ENCODE measurements at regions not wholly inside any gene's neighbourhood (a gene's known extent, or its start where the extent isn't known, plus 50 kb on each side); places are given as distances from the start of the nearest gene placed in this dataset.

DNA sequence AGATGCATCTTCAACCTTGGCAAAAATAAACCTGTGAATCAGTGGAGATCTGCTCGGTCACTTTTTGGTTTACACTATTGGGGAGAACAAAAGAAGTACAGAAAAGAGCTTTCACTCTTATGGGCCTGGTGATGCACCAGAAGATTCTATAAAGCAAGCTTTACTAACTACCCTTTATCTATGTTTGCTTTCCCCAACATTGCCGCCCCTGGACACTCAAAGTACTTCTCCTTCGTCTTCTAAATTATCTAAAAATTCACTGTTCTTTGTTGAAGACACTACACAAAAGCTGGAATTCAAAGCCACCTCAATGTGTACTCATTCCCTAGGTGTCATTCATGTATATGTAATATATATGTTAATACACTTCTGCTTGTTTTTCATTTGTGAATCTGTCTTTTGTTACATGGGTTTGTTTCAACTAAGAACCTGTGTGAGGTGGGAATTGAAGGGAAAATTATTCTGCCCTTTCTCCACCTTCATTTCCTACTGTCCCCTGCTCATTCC lies 97.9 kb upstream of the BTN3A2 start:
- TF ChIP-seq RCOR1 (IDR thresholded peaks at IDR 0.05; ENCODE audit: low read depth, low read length): no peak
- TF ChIP-seq, protein P1, sequence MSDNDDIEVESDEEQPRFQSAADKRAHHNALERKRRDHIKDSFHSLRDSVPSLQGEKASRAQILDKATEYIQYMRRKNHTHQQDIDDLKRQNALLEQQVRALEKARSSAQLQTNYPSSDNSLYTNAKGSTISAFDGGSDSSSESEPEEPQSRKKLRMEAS (IDR thresholded peaks at IDR 0.05): no peak
- TF ChIP-seq, protein P2, sequence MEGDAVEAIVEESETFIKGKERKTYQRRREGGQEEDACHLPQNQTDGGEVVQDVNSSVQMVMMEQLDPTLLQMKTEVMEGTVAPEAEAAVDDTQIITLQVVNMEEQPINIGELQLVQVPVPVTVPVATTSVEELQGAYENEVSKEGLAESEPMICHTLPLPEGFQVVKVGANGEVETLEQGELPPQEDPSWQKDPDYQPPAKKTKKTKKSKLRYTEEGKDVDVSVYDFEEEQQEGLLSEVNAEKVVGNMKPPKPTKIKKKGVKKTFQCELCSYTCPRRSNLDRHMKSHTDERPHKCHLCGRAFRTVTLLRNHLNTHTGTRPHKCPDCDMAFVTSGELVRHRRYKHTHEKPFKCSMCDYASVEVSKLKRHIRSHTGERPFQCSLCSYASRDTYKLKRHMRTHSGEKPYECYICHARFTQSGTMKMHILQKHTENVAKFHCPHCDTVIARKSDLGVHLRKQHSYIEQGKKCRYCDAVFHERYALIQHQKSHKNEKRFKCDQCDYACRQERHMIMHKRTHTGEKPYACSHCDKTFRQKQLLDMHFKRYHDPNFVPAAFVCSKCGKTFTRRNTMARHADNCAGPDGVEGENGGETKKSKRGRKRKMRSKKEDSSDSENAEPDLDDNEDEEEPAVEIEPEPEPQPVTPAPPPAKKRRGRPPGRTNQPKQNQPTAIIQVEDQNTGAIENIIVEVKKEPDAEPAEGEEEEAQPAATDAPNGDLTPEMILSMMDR (IDR thresholded peaks at IDR 0.05): no peak

All from A549 (cell line).